ENCODE measurements at regions not wholly inside any gene's neighbourhood (a gene's known extent, or its start where the extent isn't known, plus 50 kb on each side); places are given as distances from the start of the nearest gene placed in this dataset.
"Not testable (repeated sequence)": the region's sequence is repeated elsewhere in the genome, so short reads cannot be mapped to it uniquely, and the experiment has no call there.

DNA sequence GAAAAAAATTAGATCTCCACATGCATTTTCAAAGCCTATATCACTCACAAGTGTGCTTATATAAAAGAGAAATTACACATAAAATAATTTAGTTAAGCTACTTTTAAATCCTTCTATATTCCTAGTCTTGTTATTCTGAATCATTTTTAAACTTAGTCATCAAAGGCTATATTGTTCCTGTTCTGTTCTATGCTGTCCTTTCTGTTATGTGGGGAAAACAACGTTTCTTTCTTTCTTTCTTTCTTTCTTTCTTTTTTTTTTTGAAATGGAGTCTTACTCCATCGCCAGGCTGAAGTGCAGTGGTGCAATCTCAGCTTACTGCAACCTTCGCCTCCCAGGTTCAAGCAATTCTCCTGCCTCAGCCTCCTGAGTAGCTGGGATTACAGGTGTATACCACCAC is 389.2 kb upstream of the FTMT start:
- no peak for DNase-seq
- no peaks in the 10 kb centered on the region for H3K4me1 ChIP-seq
- TF ChIP-seq, protein P1, sequence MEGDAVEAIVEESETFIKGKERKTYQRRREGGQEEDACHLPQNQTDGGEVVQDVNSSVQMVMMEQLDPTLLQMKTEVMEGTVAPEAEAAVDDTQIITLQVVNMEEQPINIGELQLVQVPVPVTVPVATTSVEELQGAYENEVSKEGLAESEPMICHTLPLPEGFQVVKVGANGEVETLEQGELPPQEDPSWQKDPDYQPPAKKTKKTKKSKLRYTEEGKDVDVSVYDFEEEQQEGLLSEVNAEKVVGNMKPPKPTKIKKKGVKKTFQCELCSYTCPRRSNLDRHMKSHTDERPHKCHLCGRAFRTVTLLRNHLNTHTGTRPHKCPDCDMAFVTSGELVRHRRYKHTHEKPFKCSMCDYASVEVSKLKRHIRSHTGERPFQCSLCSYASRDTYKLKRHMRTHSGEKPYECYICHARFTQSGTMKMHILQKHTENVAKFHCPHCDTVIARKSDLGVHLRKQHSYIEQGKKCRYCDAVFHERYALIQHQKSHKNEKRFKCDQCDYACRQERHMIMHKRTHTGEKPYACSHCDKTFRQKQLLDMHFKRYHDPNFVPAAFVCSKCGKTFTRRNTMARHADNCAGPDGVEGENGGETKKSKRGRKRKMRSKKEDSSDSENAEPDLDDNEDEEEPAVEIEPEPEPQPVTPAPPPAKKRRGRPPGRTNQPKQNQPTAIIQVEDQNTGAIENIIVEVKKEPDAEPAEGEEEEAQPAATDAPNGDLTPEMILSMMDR (IDR thresholded peaks at IDR 0.05; ENCODE audit: low read depth, low read length): no peak
- no peaks in the 10 kb centered on the region for H3K9me3 ChIP-seq
- H3K27me3 ChIP-seq: no peaks in the 10 kb centered on the region
- H3K4me3 ChIP-seq (ENCODE audit: low read depth, low read length): no peak overlapping the region
- no peaks in the 10 kb centered on the region for H3K36me3 ChIP-seq

DNA sequence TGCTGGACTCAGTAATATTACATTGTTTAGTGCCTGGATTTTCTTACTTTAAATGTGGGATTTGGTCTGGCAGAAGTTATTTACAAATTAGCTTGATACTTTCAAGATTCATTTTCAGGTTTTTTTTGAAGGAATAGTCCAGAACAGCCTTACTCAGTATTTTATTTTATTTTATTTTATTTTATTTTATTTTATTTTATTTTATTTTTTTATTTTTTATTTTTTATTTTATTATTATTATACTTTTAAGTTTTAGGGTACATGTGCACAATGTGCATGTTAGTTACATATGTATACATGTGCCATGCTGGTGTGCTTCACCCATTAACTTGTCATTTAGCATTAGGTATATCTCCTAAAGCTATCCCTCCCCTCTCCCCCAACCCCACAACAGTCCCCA is 380.5 kb upstream of the FTMT start:
- H3K36me3 ChIP-seq; H3K4me1 ChIP-seq; H3K9me3 ChIP-seq; H3K27me3 ChIP-seq; DNase-seq; H3K4me3 ChIP-seq (ENCODE audit: low read depth, low read length): not testable (repeated sequence)

DNA sequence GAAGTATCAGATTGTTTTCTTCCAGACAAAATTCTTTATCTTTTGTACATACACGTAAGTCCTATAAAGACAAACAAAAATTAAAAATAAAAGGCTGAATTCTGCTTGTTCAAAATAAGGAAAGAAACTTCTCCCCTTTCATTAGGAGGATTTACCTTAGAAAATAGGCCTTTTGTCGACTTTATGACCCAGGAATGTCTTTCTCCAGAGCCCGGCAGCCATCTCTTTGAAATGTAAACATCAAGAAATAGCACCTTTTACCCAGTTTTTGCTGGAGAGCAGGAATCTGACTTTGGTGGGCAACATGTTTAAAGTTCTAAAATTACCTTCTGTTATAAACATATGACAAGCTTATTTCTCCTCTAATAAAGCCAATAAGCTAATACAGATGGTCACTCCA is 373.0 kb upstream of the FTMT start:
- no peaks in the 10 kb centered on the region; the same call in 1 of the 2 replicates for H3K9me3 ChIP-seq
- H3K4me3 ChIP-seq (ENCODE audit: low read depth, low read length): no peak overlapping the region
- TF ChIP-seq, protein P1 (IDR thresholded peaks at IDR 0.05; ENCODE audit: low read depth, low read length): no peak
- H3K27me3 ChIP-seq: no peaks in the 10 kb centered on the region
- no peaks in the 10 kb centered on the region for H3K36me3 ChIP-seq
- DNase-seq: no peak
- peaks cover 4% of the 10 kb centered on the region; the same call in 1 of the 2 replicates for H3K4me1 ChIP-seq

DNA sequence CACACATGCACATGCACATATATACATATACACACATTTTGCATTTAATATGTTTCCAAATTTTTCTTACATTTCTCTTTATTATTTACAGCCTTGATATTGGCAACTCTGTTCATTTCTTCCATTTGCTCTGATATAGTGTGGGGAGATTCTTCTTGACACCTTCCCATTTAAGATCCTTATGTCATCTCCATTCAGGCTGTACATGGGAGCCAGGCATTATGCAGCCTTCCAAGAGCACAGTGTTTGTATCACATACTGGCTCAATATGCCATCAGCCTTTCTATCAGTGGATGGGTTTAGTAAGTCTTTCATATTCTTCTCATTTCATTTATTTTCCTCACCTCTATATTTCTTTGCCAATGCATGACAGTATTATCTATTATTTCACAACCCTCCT is 372.3 kb upstream of the FTMT start:
- Histone ChIP-seq H3K36me3 (no peaks in the 10 kb centered on the region), H3K27me3 (no peaks in the 10 kb centered on the region), H3K4me1 (peaks cover 4% of the 10 kb centered on the region; the same call in 1 of the 2 replicates), H3K9me3 (no peaks in the 10 kb centered on the region), H3K4me3 (ENCODE audit: low read depth, low read length) (no peak overlapping the region)
- no peak for DNase-seq
- TF ChIP-seq, protein P1 (IDR thresholded peaks at IDR 0.05; ENCODE audit: low read depth, low read length): no peak

DNA sequence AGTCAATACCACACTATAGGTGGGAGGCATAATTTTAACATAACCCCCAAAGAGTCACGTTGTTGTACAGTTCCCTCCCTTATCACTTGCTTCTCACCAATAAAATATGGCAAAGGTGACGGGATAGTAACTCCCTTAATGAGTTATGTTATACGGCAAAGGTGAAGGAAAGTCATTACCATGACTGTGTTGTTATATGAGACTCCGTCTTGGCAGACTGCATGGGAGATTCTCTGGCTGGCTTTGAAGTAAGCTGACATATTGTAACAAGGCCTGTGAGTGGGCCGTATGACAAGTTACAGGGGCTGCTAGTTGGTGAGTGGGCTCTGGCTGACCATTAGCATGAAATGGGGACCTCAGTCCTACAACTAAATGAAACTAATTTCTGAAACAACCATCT is 366.4 kb upstream of the FTMT start:
- H3K27me3 ChIP-seq: no peaks in the 10 kb centered on the region
- H3K36me3 ChIP-seq: no peaks in the 10 kb centered on the region
- H3K4me3 ChIP-seq (ENCODE audit: low read depth, low read length): no peak overlapping the region
- TF ChIP-seq, protein P1 (IDR thresholded peaks at IDR 0.05; ENCODE audit: low read depth, low read length): no peak
- H3K9me3 ChIP-seq: no peaks in the 10 kb centered on the region
- DNase-seq: no peak
- peaks cover 4% of the 10 kb centered on the region; the same call in 1 of the 2 replicates for H3K4me1 ChIP-seq

DNA sequence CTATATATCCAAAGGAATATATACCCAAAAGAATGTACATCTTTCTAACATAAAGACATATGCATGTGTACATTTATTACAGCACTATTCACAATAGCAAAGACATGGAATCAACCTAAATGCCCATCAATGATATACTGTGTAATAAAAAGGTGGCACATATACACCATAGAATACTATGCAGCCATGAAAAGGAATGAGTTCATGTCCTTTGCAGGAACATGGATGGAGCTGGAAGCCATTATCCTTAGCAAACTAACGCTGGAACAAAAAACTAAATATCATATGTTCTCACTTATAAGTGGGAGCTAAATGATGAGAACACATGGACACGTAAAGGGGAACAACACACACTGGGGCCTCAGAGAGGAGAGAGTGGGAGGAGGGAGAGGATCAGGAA is 365.7 kb upstream of the FTMT start:
- DNase-seq; H3K9me3 ChIP-seq; H3K4me1 ChIP-seq; H3K27me3 ChIP-seq; H3K36me3 ChIP-seq; H3K4me3 ChIP-seq (ENCODE audit: low read depth, low read length): not testable (repeated sequence)

DNA sequence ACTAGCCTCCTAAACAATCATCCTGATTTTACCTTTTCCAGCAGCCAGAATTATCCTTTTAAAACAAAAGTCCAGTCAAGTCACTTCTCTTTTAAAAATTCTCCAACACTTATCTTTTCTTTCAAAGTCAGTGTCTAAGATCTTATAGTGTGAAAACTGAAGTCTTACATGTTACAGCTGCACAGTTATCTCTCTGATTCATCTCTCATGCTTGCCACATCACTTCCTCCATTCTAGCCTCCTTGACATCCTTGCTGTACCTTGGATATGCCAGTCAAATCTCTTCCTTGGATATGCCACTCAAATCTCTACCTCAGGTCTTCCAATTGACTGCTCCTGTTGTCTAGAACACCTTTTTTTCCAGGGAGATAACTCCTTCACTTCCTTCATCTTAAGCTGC is 361.7 kb upstream of the FTMT start:
- Histone ChIP-seq H3K27me3 (no peaks in the 10 kb centered on the region), H3K4me1 (no peaks in the 10 kb centered on the region), H3K4me3 (ENCODE audit: low read depth, low read length) (no peak overlapping the region), H3K36me3 (no peaks in the 10 kb centered on the region), H3K9me3 (no peaks in the 10 kb centered on the region)
- TF ChIP-seq, protein P1 (IDR thresholded peaks at IDR 0.05; ENCODE audit: low read depth, low read length): no peak
- no peak for DNase-seq
